ENCODE measurements at regions not wholly inside any gene's neighbourhood (a gene's known extent, or its start where the extent isn't known, plus 50 kb on each side); places are given as distances from the start of the nearest gene placed in this dataset.

DNA sequence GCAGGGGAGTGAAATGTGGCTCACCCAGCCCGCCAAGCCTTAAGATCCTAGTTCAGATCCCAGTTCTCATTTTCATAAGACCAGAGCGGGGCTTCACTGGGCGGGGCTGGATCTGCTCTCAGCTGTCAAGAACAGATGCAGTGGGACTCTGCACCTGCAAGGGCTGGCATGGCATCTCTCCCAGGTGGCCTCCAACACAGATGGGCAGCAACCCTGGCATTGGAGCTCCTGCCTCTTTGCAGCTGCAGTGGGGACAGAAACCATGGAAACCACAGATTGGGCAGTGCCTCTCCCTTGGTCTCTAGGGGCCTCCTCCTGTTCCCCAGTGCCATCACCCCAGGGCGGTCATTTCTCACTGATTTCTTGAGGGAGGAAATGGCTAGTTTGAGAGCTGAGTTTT, 267.7 kb downstream of the PRDM2 start:
- no peak for DNase-seq (ENCODE audit: low read depth in 1 of 2, low spot score in 1 of 2)

DNA sequence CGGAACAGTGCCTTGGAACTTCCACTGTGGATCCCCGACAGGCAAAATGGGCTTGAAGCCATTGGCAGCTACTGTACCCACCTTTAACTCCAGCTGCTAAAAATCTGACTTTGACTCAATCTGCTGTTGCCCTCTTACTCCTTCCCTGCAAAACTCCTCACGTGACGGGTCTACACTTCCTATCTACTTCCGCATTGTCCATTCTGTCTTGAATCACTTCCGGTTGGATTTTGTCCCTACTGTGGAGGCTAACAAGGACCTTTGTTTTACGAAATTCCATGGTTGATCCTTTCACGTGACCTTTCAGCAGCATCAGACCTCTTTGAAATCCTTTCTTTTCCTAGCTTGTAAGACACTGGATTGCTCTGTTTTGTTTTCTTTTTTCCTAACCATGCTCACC, 268.4 kb downstream of the PRDM2 start:
- no peak for DNase-seq (ENCODE audit: low read depth in 1 of 2, low spot score in 1 of 2)

DNA sequence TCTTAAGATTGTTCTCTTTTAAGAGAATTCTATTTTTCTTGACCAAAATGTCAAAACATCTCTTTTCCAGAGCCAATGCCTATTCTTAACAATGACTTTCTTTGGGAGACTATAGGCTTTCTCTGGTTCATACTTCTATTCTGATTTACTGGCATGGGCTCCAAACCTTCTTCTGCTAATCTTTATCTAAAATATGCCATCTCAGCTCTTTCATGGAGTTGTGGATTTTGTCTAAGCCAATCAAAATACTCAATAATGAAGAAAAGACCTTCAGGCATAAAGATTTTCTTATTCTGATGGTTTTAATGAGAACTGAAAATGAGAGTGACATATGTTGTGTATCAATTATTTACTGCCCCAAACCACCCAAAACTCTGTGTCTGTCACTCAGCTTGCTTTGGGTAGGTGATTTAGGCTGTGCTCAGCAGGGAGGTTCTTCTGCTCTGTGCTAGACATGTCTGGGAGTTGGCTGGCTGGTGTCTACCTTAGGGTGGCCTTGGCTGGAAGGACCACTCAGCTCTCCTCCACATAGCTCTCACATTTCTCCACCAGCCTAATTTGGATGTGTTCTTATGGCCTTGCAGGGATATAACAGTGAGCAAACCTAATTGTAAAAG, 270.8 kb downstream of the PRDM2 start:
- DNase-seq (ENCODE audit: low read depth in 1 of 2, low spot score in 1 of 2) = no peak

DNA sequence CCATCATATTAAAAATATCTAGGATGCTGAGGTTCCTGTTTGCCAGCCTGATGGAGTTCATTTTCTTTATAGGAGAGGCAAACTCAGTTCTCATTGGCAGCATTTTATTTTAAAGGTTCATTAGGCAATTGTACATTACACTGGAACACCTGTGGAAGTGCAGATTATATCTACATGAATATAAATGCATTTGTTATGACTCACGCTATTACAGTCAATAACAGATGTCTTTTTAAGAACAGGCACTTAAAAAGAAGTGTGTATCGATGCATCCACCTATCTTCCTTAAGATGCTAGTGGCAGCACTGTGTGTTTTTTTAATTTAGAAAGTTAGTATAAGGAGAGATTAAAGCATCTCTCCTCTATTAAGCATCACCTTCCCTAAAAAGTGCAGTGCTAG, 276.5 kb downstream of the PRDM2 start:
- no peak for DNase-seq (ENCODE audit: low read depth in 1 of 2, low spot score in 1 of 2)

DNA sequence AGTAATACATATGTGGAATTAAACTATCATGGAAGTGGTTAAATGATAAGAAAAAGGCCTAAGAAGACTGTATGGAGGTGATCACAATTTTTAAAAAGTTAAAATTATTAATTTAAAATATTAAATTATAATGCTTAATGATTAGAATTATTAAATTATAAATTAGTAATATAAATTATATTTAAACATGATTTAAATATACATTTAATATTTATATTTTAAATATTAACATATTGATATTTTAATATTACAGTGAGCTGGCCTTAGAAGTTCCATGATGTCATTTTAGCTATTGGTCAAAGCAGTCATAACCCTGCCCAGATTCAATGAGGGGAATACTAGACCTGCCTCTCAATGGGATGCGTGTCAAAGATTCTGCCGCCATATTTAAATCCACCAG, 281.2 kb downstream of the PRDM2 start:
- no peak for DNase-seq (ENCODE audit: low read depth in 1 of 2, low spot score in 1 of 2)

DNA sequence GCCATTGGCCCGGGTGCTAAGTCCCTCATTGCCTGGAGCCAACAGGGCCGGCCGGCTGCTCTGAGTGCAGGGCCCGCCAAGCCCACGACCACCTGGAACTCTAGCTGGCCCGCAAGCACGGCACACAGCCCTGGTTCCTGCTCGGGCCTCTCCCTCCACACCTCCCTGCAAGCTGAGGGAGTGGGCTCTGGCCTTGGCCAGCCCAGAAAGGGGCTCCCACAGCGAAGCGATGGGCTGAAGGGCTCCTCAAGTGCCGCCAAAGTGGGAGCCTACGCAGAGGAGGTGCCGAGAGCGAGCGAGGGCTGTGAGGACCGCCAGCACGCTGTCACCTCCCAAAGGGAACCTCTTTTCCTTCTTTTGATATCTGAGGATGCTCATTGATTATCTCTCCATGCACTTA, 283.4 kb downstream of the PRDM2 start:
- DNase-seq (ENCODE audit: low read depth in 1 of 2, low spot score in 1 of 2) = no peak

DNA sequence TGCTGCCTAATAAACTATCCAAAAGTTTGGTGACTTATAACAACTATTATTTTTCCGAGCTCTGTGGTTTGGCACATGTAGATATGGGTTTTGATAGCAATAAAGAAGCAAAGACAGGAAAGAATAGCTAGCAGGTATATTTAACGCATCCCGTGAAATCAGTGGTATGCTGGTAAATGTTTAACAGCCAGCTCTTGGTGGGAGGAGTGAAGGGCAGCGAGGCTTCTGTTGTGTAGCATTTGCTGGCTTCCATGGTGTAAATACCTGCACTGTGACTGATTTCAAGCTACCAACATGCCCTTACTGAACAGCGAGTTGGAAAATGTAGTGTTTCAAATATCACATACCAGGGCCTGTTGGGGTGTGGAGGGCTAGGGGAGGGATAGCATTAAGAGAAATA, 291.0 kb downstream of the PRDM2 start:
- no peak for DNase-seq (ENCODE audit: low read depth in 1 of 2, low spot score in 1 of 2)

DNA sequence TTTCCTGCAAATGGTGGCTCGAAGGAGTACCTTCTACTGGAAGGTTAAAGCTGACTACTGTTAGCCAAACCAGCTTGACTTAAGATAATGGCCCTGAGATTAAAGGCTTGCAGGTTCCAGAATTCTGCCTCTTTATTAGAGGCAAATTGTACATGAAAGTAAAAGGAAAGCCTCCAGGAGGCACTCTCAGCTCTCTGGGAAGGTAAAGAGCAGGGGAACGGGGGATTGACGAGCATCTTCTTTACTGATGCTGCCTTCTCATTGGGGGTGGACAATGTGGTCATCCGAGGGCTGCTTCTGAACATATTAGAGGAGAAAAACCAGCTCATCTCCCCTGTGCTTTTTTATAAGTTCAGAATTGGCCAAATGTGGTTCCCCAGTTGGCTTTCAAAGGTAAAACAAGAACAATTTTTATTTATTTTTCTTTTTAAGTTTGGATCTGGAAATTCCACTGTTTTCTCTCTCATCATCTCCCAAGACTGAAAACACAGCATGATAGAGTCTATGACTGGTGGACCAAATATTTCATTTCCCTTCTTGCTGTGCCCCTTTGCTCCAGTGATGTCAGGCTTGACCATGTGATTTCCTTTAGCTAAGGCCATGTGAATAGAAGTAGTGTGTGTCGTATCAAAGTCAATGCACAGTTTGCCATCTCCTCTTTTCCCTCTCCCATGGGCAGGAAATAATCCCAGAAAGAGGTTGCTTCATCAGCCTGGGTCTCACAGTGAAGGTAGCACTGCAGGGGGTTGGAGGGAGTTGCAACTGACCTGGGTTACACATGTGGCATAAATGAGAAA, 292.7 kb downstream of the PRDM2 start:
- no peak for DNase-seq (ENCODE audit: low read depth in 1 of 2, low spot score in 1 of 2)

DNA sequence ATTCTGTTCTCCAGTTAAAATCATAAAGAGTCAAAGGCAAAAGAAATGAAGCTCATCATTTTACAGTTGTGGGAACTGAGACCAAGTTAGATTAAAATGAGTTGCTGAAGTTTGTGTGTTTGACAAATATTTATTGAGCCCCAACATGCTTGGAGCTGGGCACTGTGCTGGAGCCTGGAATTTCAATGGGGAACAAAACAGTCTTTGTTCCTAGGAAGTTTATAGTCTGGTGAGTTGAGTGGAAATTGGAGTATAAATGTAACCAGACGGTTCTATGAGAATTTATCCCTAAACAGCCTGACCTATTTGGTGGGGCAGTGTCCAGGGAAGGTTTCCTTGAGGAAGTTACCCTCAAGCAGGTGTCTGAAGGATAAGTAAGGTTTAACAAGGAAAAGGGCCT, 294.4 kb downstream of the PRDM2 start:
- DNase-seq (ENCODE audit: low read depth in 1 of 2, low spot score in 1 of 2) = no peak

DNA sequence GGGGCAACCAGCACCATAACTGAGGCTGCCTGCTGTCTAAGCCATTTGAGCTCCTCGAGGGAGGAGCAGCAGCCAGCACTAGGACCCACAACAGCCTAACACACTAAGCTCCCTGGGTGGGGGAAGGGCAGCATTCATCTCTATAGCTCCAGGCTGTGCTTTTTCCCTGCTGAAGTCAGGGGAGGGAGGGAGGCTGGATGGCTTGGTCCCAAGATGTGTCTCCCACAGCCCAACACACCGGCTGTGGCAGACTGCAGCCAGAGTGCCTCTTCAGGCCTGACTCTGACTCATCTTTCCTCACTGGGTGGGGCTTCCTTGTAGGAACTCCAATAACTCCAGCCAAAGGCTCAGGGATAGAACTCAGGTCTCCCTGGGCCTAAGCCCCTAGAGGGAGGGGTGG, 296.3 kb downstream of the PRDM2 start:
- no peak for DNase-seq (ENCODE audit: low read depth in 1 of 2, low spot score in 1 of 2)

DNA sequence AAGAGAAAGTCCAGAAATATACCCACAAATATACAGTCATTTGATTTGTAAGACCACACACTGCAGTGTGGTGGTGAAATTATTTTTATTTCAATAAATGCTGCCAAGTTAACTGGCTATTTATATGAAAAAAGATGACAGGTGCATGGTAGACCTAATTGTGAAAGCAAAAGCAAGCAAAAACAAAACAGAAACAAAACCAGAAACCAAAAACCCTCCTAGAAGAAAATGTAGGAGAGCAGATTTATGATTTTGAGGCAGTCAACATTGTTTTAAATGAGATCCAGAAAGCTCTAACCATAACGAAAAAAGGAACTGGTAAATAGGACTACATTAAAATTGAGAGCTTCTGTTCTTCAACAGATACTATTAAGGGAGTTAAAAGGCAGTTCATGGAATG, 303.6 kb downstream of the PRDM2 start:
- no peak for DNase-seq (ENCODE audit: low read depth in 1 of 2, low spot score in 1 of 2)

DNA sequence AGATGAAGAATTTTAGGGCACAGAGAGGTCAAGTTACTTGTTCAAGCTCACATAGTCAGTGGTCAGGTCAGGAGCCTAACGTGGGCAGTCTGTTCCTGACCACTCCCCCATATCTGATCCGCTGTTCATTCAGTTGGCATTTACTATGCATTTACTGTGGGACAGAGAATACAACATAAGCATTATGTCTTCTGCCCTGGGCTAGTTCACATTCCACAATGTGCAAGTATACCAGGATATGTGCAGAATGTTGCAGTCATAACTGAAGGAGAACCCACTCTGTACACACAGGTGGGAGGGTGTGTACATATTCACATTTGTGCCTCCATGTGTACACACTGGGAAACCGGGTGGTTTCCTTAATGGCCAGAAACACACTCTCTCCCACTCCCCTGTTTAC, 309.6 kb downstream of the PRDM2 start:
- no peak for DNase-seq (ENCODE audit: low read depth in 1 of 2, low spot score in 1 of 2)

DNA sequence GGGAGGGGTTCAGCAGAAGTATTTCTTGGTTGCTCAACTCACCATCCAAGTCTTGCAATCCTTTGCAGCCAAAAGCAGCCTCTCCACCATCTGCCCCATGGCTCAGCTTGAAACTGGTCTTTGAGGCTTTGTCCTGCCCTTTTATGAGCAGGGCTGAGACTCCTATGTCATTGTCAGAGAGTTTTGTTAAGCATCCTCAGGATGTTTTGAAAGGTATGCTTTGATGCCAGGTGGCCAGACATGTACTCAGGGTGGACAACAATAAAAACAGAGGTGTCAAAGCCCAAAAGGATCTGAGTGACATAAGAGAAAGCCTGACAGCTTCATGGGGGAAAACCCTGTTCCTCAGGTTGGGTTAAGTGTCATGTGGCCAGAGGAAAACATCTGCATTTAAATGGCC, 310.5 kb downstream of the PRDM2 start:
- no peak for DNase-seq (ENCODE audit: low read depth in 1 of 2, low spot score in 1 of 2)

DNA sequence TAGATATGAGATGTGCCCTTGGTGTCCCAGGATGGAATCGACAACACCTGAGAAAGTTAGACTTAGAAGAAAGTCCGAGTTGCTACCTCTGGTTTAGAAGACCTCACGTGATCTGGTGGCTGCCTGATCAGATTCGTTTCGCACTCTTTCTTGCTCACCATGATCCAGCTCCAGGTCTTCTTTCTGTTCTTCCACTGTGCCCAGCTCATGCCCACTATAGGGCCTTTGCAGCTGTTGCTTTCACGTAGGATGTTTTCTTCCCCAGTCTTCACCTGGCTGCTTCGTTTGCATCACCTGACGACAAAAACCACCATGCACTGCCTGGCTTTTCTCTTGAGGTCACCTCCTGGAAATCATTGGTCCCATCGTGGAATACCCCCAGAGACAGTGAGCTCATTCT, 311.1 kb downstream of the PRDM2 start:
- DNase-seq (ENCODE audit: low read depth in 1 of 2, low spot score in 1 of 2) = no peak

DNA sequence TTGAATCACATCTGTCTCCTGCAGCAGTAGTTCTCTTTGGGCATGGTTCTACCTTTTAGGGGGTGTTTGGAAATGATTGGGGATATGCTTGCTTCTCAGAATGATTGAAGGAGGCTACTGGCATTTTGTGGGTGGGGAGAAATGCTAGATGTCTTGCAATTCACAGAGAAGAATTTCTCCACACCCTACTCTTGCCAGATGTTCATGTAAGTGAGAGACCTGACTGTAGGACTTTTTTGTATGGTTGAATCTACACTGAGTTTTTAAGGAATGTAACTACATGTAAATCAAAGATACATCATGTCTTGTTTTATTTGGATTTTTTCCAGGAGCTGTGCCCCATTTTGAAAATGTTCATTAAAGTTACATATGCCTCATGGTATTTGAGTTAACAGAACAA, 311.9 kb downstream of the PRDM2 start:
- no peak for DNase-seq (ENCODE audit: low read depth in 1 of 2, low spot score in 1 of 2)

DNA sequence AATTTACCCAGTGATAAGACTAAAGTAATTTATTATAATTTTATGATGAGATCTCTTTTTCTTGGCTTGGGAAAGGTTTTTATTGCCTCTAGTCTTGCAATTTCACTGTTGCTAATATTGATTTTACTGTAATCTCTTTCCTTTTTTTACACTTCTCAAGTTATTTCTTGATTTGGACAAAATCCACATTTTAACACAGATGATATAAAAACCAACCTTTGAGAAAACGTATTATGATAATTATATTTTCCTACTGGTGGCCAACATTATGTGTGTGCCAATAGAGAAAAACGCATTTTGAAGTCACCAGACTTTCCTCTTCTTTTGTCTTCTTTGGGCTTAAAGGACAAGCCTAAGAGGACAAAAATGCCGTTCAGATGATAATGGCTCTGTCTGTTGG, 314.9 kb downstream of the PRDM2 start:
- no peak for DNase-seq (ENCODE audit: low read depth in 1 of 2, low spot score in 1 of 2)

DNA sequence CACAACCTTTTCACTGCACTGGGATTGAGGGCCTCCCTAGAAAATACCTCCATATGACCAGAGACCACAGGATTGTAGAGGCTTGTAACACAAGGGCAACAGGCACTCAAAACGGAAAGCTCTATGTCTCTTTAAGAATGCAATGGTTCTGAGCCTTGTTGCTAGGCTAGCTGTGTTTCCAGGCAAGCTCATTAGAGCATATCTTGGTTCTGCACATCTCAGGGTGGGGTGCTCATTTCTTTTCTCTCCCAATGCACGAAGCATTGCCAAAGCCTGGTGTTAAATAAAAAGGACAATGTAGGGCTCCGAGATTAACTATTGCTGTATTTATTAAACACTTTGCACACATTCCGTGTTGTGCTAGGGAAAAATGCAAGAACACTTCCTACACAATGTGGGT, 315.9 kb downstream of the PRDM2 start:
- no peak for DNase-seq (ENCODE audit: low read depth in 1 of 2, low spot score in 1 of 2)

DNA sequence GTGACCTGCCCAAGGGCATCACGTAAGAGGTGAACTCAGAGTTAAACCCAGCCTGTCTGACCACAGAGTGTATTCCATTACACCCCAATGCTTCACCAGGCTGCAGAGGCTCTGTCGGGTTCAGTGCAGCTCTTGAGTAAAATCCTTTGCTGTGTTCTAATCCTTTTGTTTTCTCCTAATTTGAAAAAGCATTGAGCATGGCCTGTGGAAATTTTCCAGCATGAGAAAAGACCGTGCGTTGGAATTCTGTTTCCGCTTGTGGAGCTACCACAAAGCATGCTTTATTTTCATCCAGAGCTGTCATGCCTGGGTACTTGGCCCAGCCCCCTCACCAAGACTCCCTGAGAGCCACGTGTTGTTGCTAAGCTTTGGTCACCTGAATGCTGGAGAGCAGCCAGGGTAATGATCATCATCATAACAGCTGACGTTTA, 317.6 kb downstream of the PRDM2 start:
- DNase-seq (ENCODE audit: low read depth in 1 of 2, low spot score in 1 of 2) = no peak

DNA sequence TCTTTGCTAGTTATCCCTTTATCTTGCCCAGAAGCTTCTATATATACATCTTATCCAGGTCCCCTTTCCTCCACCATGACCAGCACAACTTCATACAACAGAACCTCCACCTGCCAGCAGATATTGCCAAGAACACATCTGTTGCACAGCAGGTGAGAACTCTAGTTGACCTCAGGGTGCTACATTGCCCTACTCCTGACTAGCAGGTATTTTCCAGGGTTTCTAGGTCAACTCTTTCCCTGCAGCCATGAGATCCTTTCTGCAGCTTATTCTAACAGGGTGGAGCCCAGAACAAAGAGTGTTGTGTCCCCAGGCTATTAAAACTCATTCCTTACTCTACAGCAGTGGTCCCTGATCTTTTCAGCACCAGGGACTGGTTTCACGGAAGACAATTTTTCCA, 319.5 kb downstream of the PRDM2 start:
- no peak for DNase-seq (ENCODE audit: low read depth in 1 of 2, low spot score in 1 of 2)

DNA sequence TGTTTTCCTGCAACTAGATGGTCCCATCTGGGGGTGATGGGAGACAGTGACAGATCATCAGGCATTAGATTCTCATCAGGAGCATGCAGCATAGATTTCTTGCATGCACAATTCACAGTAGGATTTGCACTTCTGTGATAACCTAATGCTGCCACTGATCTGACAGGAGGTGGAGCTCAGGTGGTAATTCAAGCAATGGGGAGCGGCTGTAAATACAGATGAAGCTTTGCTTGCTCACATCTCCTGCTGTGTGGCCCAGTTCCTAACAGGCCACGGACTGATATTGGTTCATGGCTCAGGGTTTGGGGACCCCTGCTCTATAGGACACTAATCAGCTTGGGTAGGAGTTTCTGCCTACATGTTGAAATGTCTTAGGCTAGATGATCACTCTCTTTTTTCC, 320.0 kb downstream of the PRDM2 start:
- no peak for DNase-seq (ENCODE audit: low read depth in 1 of 2, low spot score in 1 of 2)

DNA sequence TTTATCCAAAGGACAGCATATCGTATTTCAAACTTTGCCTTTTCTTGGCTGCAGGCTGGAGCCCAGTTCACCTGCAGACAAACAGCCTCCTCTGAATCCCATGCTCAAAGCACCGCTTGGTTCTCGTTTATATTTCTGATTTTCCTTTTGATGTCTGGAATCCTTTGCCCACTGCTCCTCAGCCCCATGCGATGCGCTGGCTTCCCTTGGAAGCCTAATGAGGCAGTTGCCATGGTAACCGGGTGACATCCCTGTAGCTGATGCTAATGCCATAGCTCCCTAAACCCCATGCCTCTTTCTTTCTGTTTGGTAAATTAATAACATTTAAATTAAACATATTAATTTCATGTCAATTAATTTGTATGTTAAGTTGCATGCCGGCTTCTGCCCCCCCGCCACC, 327.1 kb downstream of the PRDM2 start:
- no peak for DNase-seq (ENCODE audit: low read depth in 1 of 2, low spot score in 1 of 2)

DNA sequence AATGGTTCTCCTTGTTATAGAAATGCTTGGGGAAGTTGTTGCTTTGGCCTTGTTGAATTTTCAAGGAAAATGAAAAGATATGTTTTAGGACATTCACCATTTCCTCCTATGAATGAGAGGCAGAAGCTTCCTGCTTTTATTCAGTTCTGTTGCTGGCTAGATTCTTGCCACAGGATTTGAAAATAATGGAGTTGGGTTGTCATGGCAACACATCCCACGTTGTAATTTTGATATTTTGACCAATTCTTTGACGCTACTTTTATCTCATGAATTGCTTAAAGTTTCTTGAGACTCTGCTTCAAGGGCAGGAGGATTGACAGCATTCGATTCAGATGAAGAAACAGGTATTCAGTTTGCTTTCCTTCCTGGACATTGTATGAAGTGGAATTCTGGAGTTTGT, 331.5 kb downstream of the PRDM2 start:
- no peak for DNase-seq (ENCODE audit: low read depth in 1 of 2, low spot score in 1 of 2)

DNA sequence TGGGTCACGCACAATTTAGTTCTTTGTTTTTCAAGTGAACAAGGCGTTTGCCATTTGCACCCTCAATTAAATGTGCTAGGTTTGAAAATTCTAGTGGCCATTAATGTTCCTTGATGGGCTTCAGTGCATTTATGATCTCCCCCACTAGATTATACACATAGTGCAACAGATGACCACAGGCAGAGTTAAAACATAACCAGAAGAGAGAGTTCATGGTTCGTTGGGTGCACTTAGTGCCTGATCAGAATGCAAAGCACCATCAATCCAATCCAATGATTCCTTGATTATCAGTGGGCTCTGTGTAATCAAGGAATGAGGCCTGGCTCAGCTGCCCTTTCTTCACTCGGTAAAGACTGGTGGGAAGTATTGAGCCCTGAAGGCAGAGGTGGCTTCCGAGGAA, 334.5 kb downstream of the PRDM2 start:
- DNase-seq (ENCODE audit: low read depth in 1 of 2, low spot score in 1 of 2) = no peak

All from activated T-helper 1 cell treated with anti-CD3 and anti-CD28 coated beads, Interleukin-2, amount 50 U/mL, for 16 hours (primary cell).